ENCODE measurements at regions not wholly inside any gene's neighbourhood (a gene's known extent, or its start where the extent isn't known, plus 50 kb on each side); places are given as distances from the start of the nearest gene placed in this dataset.

DNA sequence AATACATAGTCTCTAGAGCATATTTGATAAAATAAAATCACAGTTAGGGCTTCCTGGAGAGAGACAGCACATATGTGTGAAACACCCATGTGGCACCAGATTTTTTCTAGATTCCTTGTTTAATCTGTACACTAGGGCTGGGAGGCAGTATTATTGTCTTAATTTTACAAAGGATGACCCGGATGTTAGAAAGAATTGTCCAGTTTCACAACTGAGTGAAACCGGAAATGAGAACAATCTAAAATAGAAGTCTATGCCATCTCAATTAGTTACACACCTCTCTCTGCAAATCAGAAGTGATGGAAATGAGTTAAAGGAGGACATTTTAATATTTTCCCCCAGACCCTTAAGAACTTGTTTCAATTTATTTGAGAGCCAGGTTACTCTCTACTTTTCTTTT lies 463.7 kb upstream of the DSEL start:
- Histone ChIP-seq H3K36me3 (ENCODE audit: control insufficient read depth, low read length) (no peaks in the 10 kb centered on the region), H3K4me3 (ENCODE audit: low read length) (no peak overlapping the region), H4K20me1 (ENCODE audit: control insufficient read depth, insufficient read depth, low read depth, low read length) (no peaks in the 10 kb centered on the region), H3K27me3 (ENCODE audit: control insufficient read depth, low read length) (no peaks in the 10 kb centered on the region), H3K4me1 (ENCODE audit: control insufficient read depth, low read length) (no peaks in the 10 kb centered on the region), H3K4me2 (ENCODE audit: low read length) (no peak overlapping the region), H3K9me2 (replicated peaks; ENCODE audit: control insufficient read depth, low read length) (no peaks in the 10 kb centered on the region), H3K27ac (ENCODE audit: low read depth, low read length) (no peak overlapping the region), H3F3A (ENCODE audit: control insufficient read depth, insufficient read depth) (no peaks in the 10 kb centered on the region), H3K9me3 (ENCODE audit: control insufficient read depth, insufficient read depth, low read length) (no peaks in the 10 kb centered on the region), H3K79me2 (ENCODE audit: control insufficient read depth, low read length) (no peaks in the 10 kb centered on the region)
- no peak for TF ChIP-seq EZH2phosphoT487 (IDR thresholded peaks at IDR 0.05; ENCODE audit: borderline replicate concordance, low read length)
- TF ChIP-seq, protein P1, sequence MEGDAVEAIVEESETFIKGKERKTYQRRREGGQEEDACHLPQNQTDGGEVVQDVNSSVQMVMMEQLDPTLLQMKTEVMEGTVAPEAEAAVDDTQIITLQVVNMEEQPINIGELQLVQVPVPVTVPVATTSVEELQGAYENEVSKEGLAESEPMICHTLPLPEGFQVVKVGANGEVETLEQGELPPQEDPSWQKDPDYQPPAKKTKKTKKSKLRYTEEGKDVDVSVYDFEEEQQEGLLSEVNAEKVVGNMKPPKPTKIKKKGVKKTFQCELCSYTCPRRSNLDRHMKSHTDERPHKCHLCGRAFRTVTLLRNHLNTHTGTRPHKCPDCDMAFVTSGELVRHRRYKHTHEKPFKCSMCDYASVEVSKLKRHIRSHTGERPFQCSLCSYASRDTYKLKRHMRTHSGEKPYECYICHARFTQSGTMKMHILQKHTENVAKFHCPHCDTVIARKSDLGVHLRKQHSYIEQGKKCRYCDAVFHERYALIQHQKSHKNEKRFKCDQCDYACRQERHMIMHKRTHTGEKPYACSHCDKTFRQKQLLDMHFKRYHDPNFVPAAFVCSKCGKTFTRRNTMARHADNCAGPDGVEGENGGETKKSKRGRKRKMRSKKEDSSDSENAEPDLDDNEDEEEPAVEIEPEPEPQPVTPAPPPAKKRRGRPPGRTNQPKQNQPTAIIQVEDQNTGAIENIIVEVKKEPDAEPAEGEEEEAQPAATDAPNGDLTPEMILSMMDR (IDR thresholded peaks at IDR 0.05; ENCODE audit: low read depth, low read length, poor library complexity, severe bottlenecking): no peak

DNA sequence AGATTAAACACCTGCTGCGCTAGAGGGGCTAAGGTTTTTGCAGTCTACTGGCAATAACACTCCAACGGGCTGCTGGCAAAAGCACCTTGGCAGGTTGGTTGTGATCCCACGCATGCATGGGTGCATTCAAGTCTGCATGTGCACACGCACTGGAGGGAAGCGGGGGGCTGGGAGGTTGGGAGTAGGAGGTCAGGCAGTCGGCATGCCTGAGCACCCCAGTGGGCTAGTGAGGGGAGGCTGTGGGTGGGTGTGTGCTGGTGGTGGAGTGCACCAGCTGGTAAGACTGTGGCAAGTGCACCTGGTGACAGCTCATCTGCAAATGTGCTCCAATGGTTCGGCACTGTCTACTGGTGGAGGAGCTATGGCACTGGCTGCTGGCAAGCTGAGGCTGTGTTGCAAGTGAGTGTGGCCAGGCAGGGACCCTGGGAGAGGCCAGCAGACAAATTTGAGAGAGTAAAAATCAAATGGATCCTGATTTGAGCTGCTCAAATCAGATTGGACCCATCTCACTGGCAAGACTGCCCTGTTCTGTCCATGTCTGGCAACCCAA lies 460.6 kb upstream of the DSEL start:
- no peaks in the 10 kb centered on the region for H3K9me3 ChIP-seq (ENCODE audit: control insufficient read depth, insufficient read depth, low read length)
- no peaks in the 10 kb centered on the region for H4K20me1 ChIP-seq (ENCODE audit: control insufficient read depth, insufficient read depth, low read depth, low read length)
- TF ChIP-seq, protein P1 (IDR thresholded peaks at IDR 0.05; ENCODE audit: low read depth, low read length, poor library complexity, severe bottlenecking): no peak
- no peak for TF ChIP-seq EZH2phosphoT487 (IDR thresholded peaks at IDR 0.05; ENCODE audit: borderline replicate concordance, low read length)
- no peak overlapping the region for H3K4me3 ChIP-seq (ENCODE audit: low read length)
- no peaks in the 10 kb centered on the region for H3K79me2 ChIP-seq (ENCODE audit: control insufficient read depth, low read length)
- no peak overlapping the region for H3K4me2 ChIP-seq (ENCODE audit: low read length)
- H3K9me2 ChIP-seq (replicated peaks; ENCODE audit: control insufficient read depth, low read length): no peaks in the 10 kb centered on the region
- no peaks in the 10 kb centered on the region for H3F3A ChIP-seq (ENCODE audit: control insufficient read depth, insufficient read depth)
- H3K27me3 ChIP-seq (ENCODE audit: control insufficient read depth, low read length): no peaks in the 10 kb centered on the region
- H3K27ac ChIP-seq (ENCODE audit: low read depth, low read length): no peak overlapping the region
- no peaks in the 10 kb centered on the region for H3K36me3 ChIP-seq (ENCODE audit: control insufficient read depth, low read length)
- H3K4me1 ChIP-seq (ENCODE audit: control insufficient read depth, low read length): no peaks in the 10 kb centered on the region

DNA sequence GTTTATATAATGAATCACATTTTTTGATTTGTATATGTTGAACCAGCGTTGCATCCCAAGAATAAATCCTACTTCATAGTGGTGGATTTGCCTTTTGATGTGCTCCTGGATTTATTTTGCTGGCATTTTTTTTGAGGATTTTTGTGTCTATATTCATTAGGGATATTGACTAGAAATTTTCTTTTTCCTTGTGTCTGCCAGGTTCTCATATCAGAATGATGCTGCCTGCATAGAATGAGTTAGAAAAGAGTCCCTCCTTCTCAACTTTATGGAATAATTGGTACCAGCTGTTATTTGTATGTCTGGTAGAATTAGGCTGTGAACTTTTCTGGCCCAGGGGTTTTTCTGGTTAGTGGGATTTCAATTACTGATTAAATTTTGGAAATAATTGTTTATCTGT lies 457.4 kb upstream of the DSEL start:
- Histone ChIP-seq H3K4me3 (ENCODE audit: low read length) (no peak overlapping the region), H3F3A (ENCODE audit: control insufficient read depth, insufficient read depth) (no peaks in the 10 kb centered on the region), H3K36me3 (ENCODE audit: control insufficient read depth, low read length) (no peaks in the 10 kb centered on the region), H3K4me2 (ENCODE audit: low read length) (no peak overlapping the region), H3K27me3 (ENCODE audit: control insufficient read depth, low read length) (no peaks in the 10 kb centered on the region), H3K27ac (ENCODE audit: low read depth, low read length) (no peak overlapping the region), H3K9me2 (replicated peaks; ENCODE audit: control insufficient read depth, low read length) (no peaks in the 10 kb centered on the region), H3K9me3 (ENCODE audit: control insufficient read depth, insufficient read depth, low read length) (no peaks in the 10 kb centered on the region), H4K20me1 (ENCODE audit: control insufficient read depth, insufficient read depth, low read depth, low read length) (no peaks in the 10 kb centered on the region), H3K4me1 (ENCODE audit: control insufficient read depth, low read length) (no peaks in the 10 kb centered on the region), H3K79me2 (ENCODE audit: control insufficient read depth, low read length) (no peaks in the 10 kb centered on the region)
- no peak for TF ChIP-seq EZH2phosphoT487 (IDR thresholded peaks at IDR 0.05; ENCODE audit: borderline replicate concordance, low read length)
- TF ChIP-seq, protein P1 (IDR thresholded peaks at IDR 0.05; ENCODE audit: low read depth, low read length, poor library complexity, severe bottlenecking): no peak
